ENCODE measurements at regions not wholly inside any gene's neighbourhood (a gene's known extent, or its start where the extent isn't known, plus 50 kb on each side); places are given as distances from the start of the nearest gene placed in this dataset.

GRCh38 chr1:82646336-82646735 lies 845.6 kb downstream of the ADGRL2 start:
- TF ChIP-seq CTCF (IDR thresholded peaks at IDR 0.05) (no peak), POLR2A (IDR thresholded peaks at IDR 0.05) (no peak)
